Nephron (organoid): ENCODE measurements at regions not wholly inside any gene's neighbourhood (a gene's known extent, or its start where the extent isn't known, plus 50 kb on each side); places are given as distances from the start of the nearest gene placed in this dataset.

Source experiments
- H3K27ac Mint-ChIP-seq, 3 experiments: 2 replicates each; pipeline ENCODE4 v1.8.0; 2020; ENCODE audit warnings: mixed read lengths in 3 of 3, mild to moderate bottlenecking in 2 of 3, moderate library complexity in 1 of 3
- H3K27me3 Mint-ChIP-seq: 2 replicates; pipeline ENCODE4 v1.8.0; 2021; ENCODE audit warnings: low read depth, mild to moderate bottlenecking, moderate library complexity, mixed read lengths
- H3K36me3 Mint-ChIP-seq: 2 replicates; pipeline ENCODE4 v1.8.0; 2020; ENCODE audit warnings: low read depth, mixed read lengths
- H3K4me1 Mint-ChIP-seq: 2 replicates; pipeline ENCODE4 v1.8.0; 2020; ENCODE audit warnings: mixed read lengths
- H3K4me3 Mint-ChIP-seq, 3 experiments: 2 replicates each; pipeline ENCODE4 v1.8.0; 2020; ENCODE audit warnings: mild to moderate bottlenecking in 3 of 3, mixed read lengths in 3 of 3, moderate library complexity in 2 of 3
- H3K9me3 Mint-ChIP-seq: 2 replicates; pipeline ENCODE4 v1.8.0; 2020; ENCODE audit warnings: mixed read lengths
- TF ChIP-seq, protein P1 (sequence below), 3 experiments: fragments of 200-600 bp; sonication (generic); IDR thresholded peaks; one replicate each; pipeline ENCODE4 v1.5.0; 2021; ENCODE audit warnings: antibody characterized with exemption in 3 of 3; ENCODE audit not compliant: unreplicated experiment in 3 of 3

DNA sequence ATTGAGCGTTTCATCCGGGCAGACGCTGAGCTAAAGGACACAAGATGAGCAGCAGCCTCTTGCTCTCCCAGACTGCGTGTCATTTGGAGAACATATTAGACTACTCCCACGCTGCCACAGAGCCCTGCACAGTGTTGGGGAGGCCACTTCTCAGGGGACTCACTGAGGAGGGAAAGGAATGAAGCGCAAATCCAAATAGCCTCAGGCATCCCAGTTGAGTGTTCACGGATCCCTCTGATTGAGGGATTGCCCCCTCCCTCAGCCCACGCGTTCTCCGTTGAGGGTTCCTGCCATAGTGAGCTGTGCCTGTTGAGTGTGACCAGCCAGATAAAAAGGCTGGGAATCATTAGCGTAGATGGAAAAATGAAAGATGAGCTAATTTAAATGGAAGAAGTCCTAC lies 563.4 kb downstream of the ACTR3B start:
- H3K27ac Mint-ChIP-seq: no peak overlapping the region
- TF ChIP-seq, protein P1, sequence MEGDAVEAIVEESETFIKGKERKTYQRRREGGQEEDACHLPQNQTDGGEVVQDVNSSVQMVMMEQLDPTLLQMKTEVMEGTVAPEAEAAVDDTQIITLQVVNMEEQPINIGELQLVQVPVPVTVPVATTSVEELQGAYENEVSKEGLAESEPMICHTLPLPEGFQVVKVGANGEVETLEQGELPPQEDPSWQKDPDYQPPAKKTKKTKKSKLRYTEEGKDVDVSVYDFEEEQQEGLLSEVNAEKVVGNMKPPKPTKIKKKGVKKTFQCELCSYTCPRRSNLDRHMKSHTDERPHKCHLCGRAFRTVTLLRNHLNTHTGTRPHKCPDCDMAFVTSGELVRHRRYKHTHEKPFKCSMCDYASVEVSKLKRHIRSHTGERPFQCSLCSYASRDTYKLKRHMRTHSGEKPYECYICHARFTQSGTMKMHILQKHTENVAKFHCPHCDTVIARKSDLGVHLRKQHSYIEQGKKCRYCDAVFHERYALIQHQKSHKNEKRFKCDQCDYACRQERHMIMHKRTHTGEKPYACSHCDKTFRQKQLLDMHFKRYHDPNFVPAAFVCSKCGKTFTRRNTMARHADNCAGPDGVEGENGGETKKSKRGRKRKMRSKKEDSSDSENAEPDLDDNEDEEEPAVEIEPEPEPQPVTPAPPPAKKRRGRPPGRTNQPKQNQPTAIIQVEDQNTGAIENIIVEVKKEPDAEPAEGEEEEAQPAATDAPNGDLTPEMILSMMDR (IDR thresholded peaks at IDR 0.05; ENCODE audit: unreplicated experiment in 3 of 3): no peak
- H3K4me3 Mint-ChIP-seq: no peak overlapping the region
- no peaks in the 10 kb centered on the region for H3K27me3 Mint-ChIP-seq
- H3K4me1 Mint-ChIP-seq: no peaks in the 10 kb centered on the region
- H3K9me3 Mint-ChIP-seq: peaks cover 56% of the 10 kb centered on the region
- H3K36me3 Mint-ChIP-seq: peaks cover 44% of the 10 kb centered on the region

DNA sequence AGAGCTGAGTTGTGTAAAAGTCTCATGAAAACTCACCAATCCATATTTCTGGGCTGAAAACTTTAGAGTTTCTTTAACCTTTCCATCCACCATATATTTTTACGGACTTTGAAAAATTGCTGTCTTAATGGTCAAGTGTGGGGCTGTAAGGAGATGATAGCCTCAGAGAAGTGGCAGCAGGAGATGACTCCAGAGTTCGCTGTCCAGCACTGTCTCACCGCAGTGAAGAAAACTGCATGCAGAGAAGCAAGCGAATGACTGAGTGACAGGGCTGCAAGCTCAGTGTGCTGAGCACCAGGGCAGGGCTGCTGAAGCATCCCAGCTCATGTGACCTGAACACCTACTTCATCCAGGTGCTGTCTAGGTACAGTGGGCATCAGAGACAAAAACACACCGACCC lies 564.5 kb downstream of the ACTR3B start:
- H3K9me3 Mint-ChIP-seq: peaks cover 54% of the 10 kb centered on the region
- no peaks in the 10 kb centered on the region for H3K27me3 Mint-ChIP-seq
- no peaks in the 10 kb centered on the region for H3K4me1 Mint-ChIP-seq
- H3K36me3 Mint-ChIP-seq: peaks cover 37% of the 10 kb centered on the region
- no peak overlapping the region for H3K27ac Mint-ChIP-seq
- H3K4me3 Mint-ChIP-seq: no peak overlapping the region
- TF ChIP-seq, protein P1 (IDR thresholded peaks at IDR 0.05; ENCODE audit: unreplicated experiment in 3 of 3): no peak

DNA sequence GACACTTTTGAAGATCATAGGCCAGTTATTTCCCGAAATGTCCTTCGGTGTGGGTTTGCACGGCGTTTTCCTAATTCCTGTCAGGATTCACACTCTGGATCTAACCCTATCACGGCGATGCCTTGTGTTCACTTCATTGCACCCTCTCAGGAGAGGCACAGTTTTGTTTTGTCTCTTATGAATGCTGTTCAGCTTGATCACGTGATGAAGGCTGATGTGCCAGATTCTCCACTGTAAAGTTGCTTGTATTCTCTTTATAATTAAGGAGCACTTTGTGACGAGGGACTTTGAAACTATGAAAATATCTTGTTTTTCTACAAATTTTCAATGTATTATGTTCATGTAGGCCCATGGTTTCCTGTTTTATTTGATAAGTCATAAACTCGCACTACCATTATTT lies 568.1 kb downstream of the ACTR3B start:
- Mint-ChIP-seq H3K36me3 (peaks cover 23% of the 10 kb centered on the region), H3K4me3 (no peak overlapping the region), H3K4me1 (no peaks in the 10 kb centered on the region), H3K27me3 (no peaks in the 10 kb centered on the region), H3K9me3 (peaks cover 54% of the 10 kb centered on the region), H3K27ac (no peak overlapping the region)
- TF ChIP-seq, protein P1 (IDR thresholded peaks at IDR 0.05; ENCODE audit: unreplicated experiment in 3 of 3): no peak

DNA sequence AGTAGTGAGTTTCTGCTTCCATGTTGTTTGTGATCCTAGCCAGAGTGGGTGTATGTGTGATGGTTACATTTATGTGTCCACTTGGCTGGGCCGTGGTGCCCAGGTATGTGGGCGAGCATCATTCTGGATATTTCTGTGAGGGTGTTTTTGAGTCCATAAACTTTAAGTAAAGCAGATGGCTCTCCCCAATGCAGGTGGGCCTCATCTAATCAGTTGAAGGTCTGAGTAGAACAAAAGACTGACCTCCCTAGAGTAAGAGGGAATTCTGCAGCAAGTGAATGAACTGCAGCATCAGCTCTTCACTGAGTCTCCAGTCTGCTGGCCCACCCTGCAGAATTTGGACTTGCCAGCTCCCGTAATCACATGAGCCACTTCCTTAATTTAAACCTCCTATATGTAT lies 571.9 kb downstream of the ACTR3B start:
- TF ChIP-seq, protein P1 (IDR thresholded peaks at IDR 0.05; ENCODE audit: unreplicated experiment in 3 of 3): no peak
- no peak overlapping the region for H3K27ac Mint-ChIP-seq
- H3K4me1 Mint-ChIP-seq: no peaks in the 10 kb centered on the region
- H3K9me3 Mint-ChIP-seq: peaks cover 53% of the 10 kb centered on the region
- peaks cover 10% of the 10 kb centered on the region for H3K36me3 Mint-ChIP-seq
- H3K27me3 Mint-ChIP-seq: no peaks in the 10 kb centered on the region
- H3K4me3 Mint-ChIP-seq: no peak overlapping the region

DNA sequence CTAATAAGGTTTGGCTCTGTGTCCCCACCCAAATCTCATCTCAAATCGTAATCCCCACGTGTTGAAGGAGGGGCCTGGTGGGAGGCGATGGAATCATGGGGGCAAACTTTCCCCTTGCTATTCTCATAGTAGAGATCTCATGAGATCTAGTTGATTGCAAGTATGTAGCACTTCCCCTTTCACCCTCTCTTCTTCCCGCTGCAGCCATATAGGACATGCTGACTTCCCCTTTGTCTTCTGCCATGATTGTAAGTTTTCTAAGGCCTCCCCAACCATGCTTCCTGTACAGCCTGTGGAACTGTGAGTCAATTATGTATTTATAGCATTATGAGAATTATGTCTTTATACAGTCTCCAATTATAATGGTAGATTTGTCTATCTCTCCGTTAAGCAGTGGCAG lies 594.5 kb downstream of the ACTR3B start:
- H3K9me3 Mint-ChIP-seq: peaks cover 41% of the 10 kb centered on the region
- no peak overlapping the region for H3K4me3 Mint-ChIP-seq
- TF ChIP-seq, protein P1 (IDR thresholded peaks at IDR 0.05; ENCODE audit: unreplicated experiment in 3 of 3): no peak
- no peaks in the 10 kb centered on the region for H3K36me3 Mint-ChIP-seq
- H3K4me1 Mint-ChIP-seq: no peaks in the 10 kb centered on the region
- H3K27ac Mint-ChIP-seq: no peak overlapping the region
- H3K27me3 Mint-ChIP-seq: peaks cover 3% of the 10 kb centered on the region

DNA sequence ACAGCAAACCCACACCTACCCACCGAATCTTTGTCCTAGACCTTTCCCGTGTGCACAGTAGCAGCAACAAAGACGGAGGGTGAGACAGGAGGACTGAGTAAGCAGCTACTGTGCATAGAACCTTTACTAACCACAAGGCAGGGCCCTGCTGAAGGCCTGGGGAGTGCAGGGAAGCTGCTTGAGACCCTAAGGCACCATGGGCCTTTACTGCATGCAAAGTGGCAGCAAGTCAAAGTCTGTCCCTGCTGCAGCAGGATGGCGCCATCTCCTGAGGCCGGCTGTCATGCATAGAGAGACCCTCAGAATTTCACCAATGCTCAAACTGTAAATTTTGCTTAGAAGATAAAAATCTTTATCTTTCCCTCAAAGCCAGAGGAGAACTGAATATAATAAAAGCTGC lies 610.5 kb downstream of the ACTR3B start:
- Mint-ChIP-seq H3K4me3 (no peak overlapping the region), H3K9me3 (peaks cover 21% of the 10 kb centered on the region), H3K27ac (no peak overlapping the region), H3K27me3 (no peaks in the 10 kb centered on the region), H3K4me1 (no peaks in the 10 kb centered on the region), H3K36me3 (peaks cover 13% of the 10 kb centered on the region)
- TF ChIP-seq, protein P1 (IDR thresholded peaks at IDR 0.05; ENCODE audit: unreplicated experiment in 3 of 3): no peak
